Trophoblast cell (in vitro differentiated cells and primary cell): ENCODE measurements at regions not wholly inside any gene's neighbourhood (a gene's known extent, or its start where the extent isn't known, plus 50 kb on each side); places are given as distances from the start of the nearest gene placed in this dataset.

Source experiments
- DNase-seq, 2 donors: peaks; one replicate each; pipeline ENCODE4 v3.0.0-alpha.2; 2016
- H2AFZ ChIP-seq: 2 replicates; pipeline ENCODE4 v1.6.1; 2013; ENCODE audit warnings: low read length, moderate library complexity, mild to moderate bottlenecking; ENCODE audit not compliant: insufficient read depth, poor library complexity
- H2AK5ac ChIP-seq: 2 replicates; pipeline ENCODE4 v1.6.1; 2013; ENCODE audit warnings: mild to moderate bottlenecking, low read length
- H2BK120ac ChIP-seq: 2 replicates; pipeline ENCODE4 v1.6.1; 2013; ENCODE audit warnings: low read length, mild to moderate bottlenecking, moderate library complexity; ENCODE audit not compliant: insufficient read depth, poor library complexity
- H2BK12ac ChIP-seq: 2 replicates; pipeline ENCODE4 v1.6.1; 2013; ENCODE audit warnings: mild to moderate bottlenecking, low read length, moderate library complexity
- H2BK5ac ChIP-seq: 2 replicates; pipeline ENCODE4 v1.6.1; 2013; ENCODE audit warnings: low read length, low read depth, moderate library complexity, mild to moderate bottlenecking; ENCODE audit not compliant: poor library complexity
- H3K14ac ChIP-seq: 2 replicates; pipeline ENCODE4 v1.6.1; 2013; ENCODE audit warnings: mild to moderate bottlenecking, low read length
- H3K18ac ChIP-seq: 2 replicates; pipeline ENCODE4 v1.6.1; 2013; ENCODE audit warnings: mild to moderate bottlenecking, low read length
- H3K23ac ChIP-seq: 2 replicates; pipeline ENCODE4 v1.6.1; 2013; ENCODE audit warnings: low read length
- H3K27ac ChIP-seq: 2 replicates; pipeline ENCODE4 v1.5.1; 2013; ENCODE audit warnings: low read depth, mild to moderate bottlenecking, inconsistent platforms, low read length, moderate library complexity
- H3K27me3 ChIP-seq: 2 replicates; pipeline ENCODE4 v1.6.1; 2013; ENCODE audit warnings: inconsistent platforms, mild to moderate bottlenecking, low read length, moderate library complexity; ENCODE audit not compliant: insufficient read depth
- H3K36me3 ChIP-seq, 2 experiments: 1 replicate in 1 of 2; 2 replicates in 1 of 2; pipeline ENCODE4 v1.6.1; 2013; ENCODE audit warnings: low read length in 2 of 2, mild to moderate bottlenecking in 2 of 2, moderate library complexity in 1 of 2; ENCODE audit not compliant: insufficient read depth in 2 of 2, control insufficient read depth in 1 of 2
- H3K4ac ChIP-seq: 2 replicates; pipeline ENCODE4 v1.6.1; 2013; ENCODE audit warnings: low read depth, mild to moderate bottlenecking, low read length, moderate library complexity
- H3K4me1 ChIP-seq, 2 experiments: 1 replicate in 1 of 2; 2 replicates in 1 of 2; pipeline ENCODE4 v1.6.1; 2013; ENCODE audit warnings: low read length in 2 of 2, mild to moderate bottlenecking in 2 of 2, moderate library complexity in 1 of 2; ENCODE audit not compliant: insufficient read depth in 2 of 2, control insufficient read depth in 1 of 2
- H3K4me2 ChIP-seq: 2 replicates; pipeline ENCODE4 v1.6.1; 2013; ENCODE audit warnings: inconsistent platforms, mild to moderate bottlenecking, low read length, moderate library complexity
- H3K4me3 ChIP-seq: 2 replicates; pipeline ENCODE4 v1.5.1; 2013; ENCODE audit warnings: mild to moderate bottlenecking, low read depth, low read length, inconsistent platforms
- H3K79me1 ChIP-seq: one replicate; pipeline ENCODE4 v1.6.1; 2013; ENCODE audit warnings: low read length
- H3K79me2 ChIP-seq: 2 replicates; pipeline ENCODE4 v1.6.1; 2013; ENCODE audit warnings: low read length, mild to moderate bottlenecking; ENCODE audit not compliant: control insufficient read depth, insufficient read depth, poor library complexity
- H3K9ac ChIP-seq: 2 replicates; pipeline ENCODE4 v1.6.1; 2013; ENCODE audit warnings: mild to moderate bottlenecking, low read length
- H3K9me3 ChIP-seq: 2 replicates; pipeline ENCODE4 v1.6.1; 2013; ENCODE audit warnings: low read depth, mild to moderate bottlenecking, control low read depth, inconsistent platforms, low read length; ENCODE audit not compliant: insufficient read depth
- H4K12ac ChIP-seq: 2 replicates; pipeline ENCODE4 v1.6.1; 2013; ENCODE audit warnings: low read depth, mild to moderate bottlenecking, low read length, moderate library complexity
- H4K8ac ChIP-seq: 2 replicates; pipeline ENCODE4 v1.6.1; 2013; ENCODE audit warnings: low read depth, mild to moderate bottlenecking, low read length, moderate library complexity
- H4K91ac ChIP-seq: one replicate; pipeline ENCODE4 v1.6.1; 2013; ENCODE audit warnings: low read depth, mild to moderate bottlenecking, low read length, moderate library complexity
- WGBS: extraction: QIAGEN DNeasy Blood & Tissue Kit; methylation state at CpG from one replicate; pipeline ENCODE4 v1.1.7; 2013; ENCODE audit warnings: missing lambda C conversion rate; ENCODE audit not compliant: insufficient read length, insufficient coverage; ENCODE audit errors: extremely low coverage; 5-methylcytosine and 5-hydroxymethylcytosine counted together

DNA sequence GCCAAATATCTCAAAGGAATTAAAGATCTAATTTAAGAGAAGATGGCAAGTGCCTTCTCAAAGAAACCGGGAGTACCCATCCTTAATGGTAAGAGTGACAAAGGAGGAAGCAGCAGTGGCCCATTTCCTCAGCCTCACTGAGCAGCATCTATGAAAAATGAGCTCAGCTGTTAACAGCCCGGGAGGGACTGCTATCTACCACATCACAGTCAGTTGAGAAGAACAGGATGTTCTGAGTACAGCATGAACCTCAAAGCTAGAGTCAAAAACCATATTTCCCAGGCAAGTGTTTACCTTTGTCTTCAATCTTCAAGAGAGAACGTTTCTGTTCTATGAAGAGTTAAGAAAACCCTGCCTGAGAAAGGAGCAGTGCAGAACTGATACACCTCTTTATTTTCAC is 115.0 kb downstream of the BTG1 start:
- no peak overlapping the region for H3K14ac ChIP-seq
- WGBS = no CpG with 5 or more reads among the region's 3 CpGs
- no peaks in the 10 kb centered on the region for H3K79me1 ChIP-seq
- no peak for DNase-seq
- H3K4me2 ChIP-seq = no peak overlapping the region
- no peaks in the 10 kb centered on the region for H3K9me3 ChIP-seq
- H4K8ac ChIP-seq = no peak overlapping the region
- H3K4ac ChIP-seq = no peak overlapping the region
- H2AK5ac ChIP-seq = no peak overlapping the region
- H2AFZ ChIP-seq = no peak overlapping the region
- H3K23ac ChIP-seq = no peak overlapping the region
- H3K79me2 ChIP-seq = no peaks in the 10 kb centered on the region
- H3K36me3 ChIP-seq = no peaks in the 10 kb centered on the region
- no peaks in the 10 kb centered on the region for H3K27me3 ChIP-seq
- no peak overlapping the region for H4K91ac ChIP-seq
- H2BK120ac ChIP-seq = no peak overlapping the region
- H3K4me3 ChIP-seq = no peak overlapping the region
- H3K27ac ChIP-seq = no peak overlapping the region
- no peak overlapping the region for H2BK12ac ChIP-seq
- H4K12ac ChIP-seq = no peak overlapping the region
- H3K4me1 ChIP-seq = peaks cover 0 to 2% of the 10 kb centered on the region in 2 experiments
- no peak overlapping the region for H3K9ac ChIP-seq
- H2BK5ac ChIP-seq = no peak overlapping the region
- H3K18ac ChIP-seq = no peak overlapping the region

DNA sequence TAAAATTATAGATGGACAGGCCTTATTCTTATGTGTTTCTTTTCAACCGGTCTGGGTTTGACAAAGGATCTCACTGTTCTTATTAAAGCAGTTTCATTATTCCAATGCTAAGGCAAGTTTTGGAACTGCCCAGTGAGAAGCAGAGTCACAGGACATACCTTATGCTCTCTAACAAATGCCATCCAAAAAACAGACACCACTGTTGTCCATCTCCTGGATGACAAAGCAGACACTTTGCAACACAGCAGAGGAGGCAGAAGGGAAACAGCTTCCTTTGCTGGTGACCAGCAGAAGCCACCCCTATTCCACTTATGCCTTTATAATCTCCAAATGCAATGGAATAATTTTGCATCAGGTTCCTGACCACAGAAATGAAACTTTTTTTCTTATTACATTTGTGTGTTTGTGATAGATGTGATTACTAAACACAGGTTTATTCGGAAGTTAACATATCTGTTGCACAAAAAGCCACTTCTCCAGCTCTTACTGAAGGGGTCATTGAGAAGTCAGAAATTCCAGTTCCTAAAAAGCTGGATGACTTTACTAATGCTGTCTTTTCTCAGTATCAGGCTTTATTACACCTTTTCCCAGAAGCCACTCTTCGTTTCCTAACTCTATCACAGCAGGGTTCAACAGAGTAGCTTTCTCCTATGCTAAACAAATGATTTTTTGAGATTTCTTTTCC is 115.6 kb downstream of the BTG1 start:
- H3K9ac ChIP-seq = no peak overlapping the region
- no peak overlapping the region for H2BK12ac ChIP-seq
- no CpG with 5 or more reads among the region's 3 CpGs for WGBS
- H2AK5ac ChIP-seq = no peak overlapping the region
- no peak overlapping the region for H4K8ac ChIP-seq
- H3K36me3 ChIP-seq = no peaks in the 10 kb centered on the region
- no peaks in the 10 kb centered on the region for H3K9me3 ChIP-seq
- H3K79me1 ChIP-seq = no peaks in the 10 kb centered on the region
- H2AFZ ChIP-seq = no peak overlapping the region
- H4K12ac ChIP-seq = no peak overlapping the region
- no peaks in the 10 kb centered on the region for H3K79me2 ChIP-seq
- no peaks in the 10 kb centered on the region for H3K27me3 ChIP-seq
- no peak overlapping the region for H3K23ac ChIP-seq
- H2BK5ac ChIP-seq = no peak overlapping the region
- no peak overlapping the region for H3K18ac ChIP-seq
- no peak overlapping the region for H3K4me2 ChIP-seq
- no peak for DNase-seq
- H3K27ac ChIP-seq = no peak overlapping the region
- H2BK120ac ChIP-seq = no peak overlapping the region
- H3K4me1 ChIP-seq = peaks cover 0 to 2% of the 10 kb centered on the region in 2 experiments
- H4K91ac ChIP-seq = no peak overlapping the region
- no peak overlapping the region for H3K4ac ChIP-seq
- H3K4me3 ChIP-seq = no peak overlapping the region
- no peak overlapping the region for H3K14ac ChIP-seq

DNA sequence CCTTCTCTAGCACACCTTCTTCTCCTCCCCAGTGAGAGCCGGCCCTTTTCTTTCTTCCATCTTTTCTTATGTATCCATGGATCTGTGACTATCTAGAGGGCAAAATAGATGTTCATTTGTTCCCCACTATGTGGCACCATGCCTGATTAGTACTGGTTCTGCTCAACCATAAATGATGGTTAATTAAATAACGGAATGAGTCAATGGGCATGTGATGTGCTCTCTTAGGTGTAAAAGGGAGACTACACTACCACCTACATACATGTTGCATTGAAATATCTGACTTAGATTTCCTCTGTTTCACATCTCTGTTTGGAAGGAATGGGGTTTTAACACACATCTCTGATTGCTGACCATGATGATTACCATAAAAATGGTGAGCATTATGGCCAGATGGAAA is 116.5 kb downstream of the BTG1 start:
- Histone ChIP-seq H3K4me1 (no peaks in the 10 kb centered on the region), H2BK120ac (no peak overlapping the region), H3K9ac (no peak overlapping the region), H3K23ac (no peak overlapping the region), H4K8ac (no peak overlapping the region), H3K14ac (no peak overlapping the region), H3K79me2 (no peaks in the 10 kb centered on the region), H3K36me3 (no peaks in the 10 kb centered on the region), H3K9me3 (no peaks in the 10 kb centered on the region), H3K4ac (no peak overlapping the region), H4K12ac (no peak overlapping the region), H4K91ac (no peak overlapping the region), H3K79me1 (no peaks in the 10 kb centered on the region), H3K27me3 (no peaks in the 10 kb centered on the region), H2AK5ac (no peak overlapping the region), H3K4me3 (no peak overlapping the region), H2AFZ (no peak overlapping the region), H2BK5ac (no peak overlapping the region), H3K4me2 (no peak overlapping the region), H3K27ac (no peak overlapping the region), H2BK12ac (no peak overlapping the region), H3K18ac (no peak overlapping the region)
- DNase-seq = no peak
- no CpG with 5 or more reads among the region's 2 CpGs for WGBS

DNA sequence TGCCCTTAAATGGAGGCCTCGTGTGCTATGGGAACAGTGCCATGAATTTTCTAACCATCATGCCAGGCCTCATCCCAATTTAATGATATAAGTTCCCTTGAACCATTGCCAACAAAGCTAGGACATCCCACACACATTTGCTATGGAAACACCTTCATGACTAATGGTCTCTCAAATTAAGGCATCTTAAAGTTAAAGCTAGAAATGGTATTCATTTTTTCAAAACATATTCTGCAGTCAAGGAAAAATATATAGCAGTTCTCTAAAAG is 117.3 kb downstream of the BTG1 start:
- H3K79me1 ChIP-seq = no peaks in the 10 kb centered on the region
- no peak overlapping the region for H2BK120ac ChIP-seq
- no peaks in the 10 kb centered on the region for H3K27me3 ChIP-seq
- H3K23ac ChIP-seq = no peak overlapping the region
- H2AFZ ChIP-seq = no peak overlapping the region
- no peak for DNase-seq
- no peak overlapping the region for H4K8ac ChIP-seq
- no peak overlapping the region for H3K9ac ChIP-seq
- no peak overlapping the region for H2BK12ac ChIP-seq
- no peaks in the 10 kb centered on the region for H3K9me3 ChIP-seq
- H4K12ac ChIP-seq = no peak overlapping the region
- H3K36me3 ChIP-seq = no peaks in the 10 kb centered on the region
- no peak overlapping the region for H3K27ac ChIP-seq
- no peak overlapping the region for H3K18ac ChIP-seq
- no peak overlapping the region for H2AK5ac ChIP-seq
- no CpG with 5 or more reads among the region's 1 CpG for WGBS
- H4K91ac ChIP-seq = no peak overlapping the region
- no peak overlapping the region for H3K4me3 ChIP-seq
- H3K79me2 ChIP-seq = no peaks in the 10 kb centered on the region
- H3K14ac ChIP-seq = no peak overlapping the region
- no peaks in the 10 kb centered on the region for H3K4me1 ChIP-seq
- H3K4ac ChIP-seq = no peak overlapping the region
- H2BK5ac ChIP-seq = no peak overlapping the region
- H3K4me2 ChIP-seq = no peak overlapping the region
